22Rv1 (cell line): ENCODE measurements at regions not wholly inside any gene's neighbourhood (a gene's known extent, or its start where the extent isn't known, plus 50 kb on each side); places are given as distances from the start of the nearest gene placed in this dataset.

ENCODE experiments used
- ZFX ChIP-seq: fragments of 450-650 bp; IDR thresholded peaks from 2 replicates; pipeline ENCODE4 v1.6.1; 2017; ENCODE audit warnings: antibody characterized with exemption, borderline replicate concordance
- TF ChIP-seq, protein P1 (sequence below): fragments of 450-650 bp; IDR thresholded peaks from 2 replicates; pipeline ENCODE4 v1.5.1; 2017; ENCODE audit warnings: mild to moderate bottlenecking

GRCh38 chr7:115662676-115663075 is 367.9 kb downstream of the TFEC start:
- TF ChIP-seq, protein P1, sequence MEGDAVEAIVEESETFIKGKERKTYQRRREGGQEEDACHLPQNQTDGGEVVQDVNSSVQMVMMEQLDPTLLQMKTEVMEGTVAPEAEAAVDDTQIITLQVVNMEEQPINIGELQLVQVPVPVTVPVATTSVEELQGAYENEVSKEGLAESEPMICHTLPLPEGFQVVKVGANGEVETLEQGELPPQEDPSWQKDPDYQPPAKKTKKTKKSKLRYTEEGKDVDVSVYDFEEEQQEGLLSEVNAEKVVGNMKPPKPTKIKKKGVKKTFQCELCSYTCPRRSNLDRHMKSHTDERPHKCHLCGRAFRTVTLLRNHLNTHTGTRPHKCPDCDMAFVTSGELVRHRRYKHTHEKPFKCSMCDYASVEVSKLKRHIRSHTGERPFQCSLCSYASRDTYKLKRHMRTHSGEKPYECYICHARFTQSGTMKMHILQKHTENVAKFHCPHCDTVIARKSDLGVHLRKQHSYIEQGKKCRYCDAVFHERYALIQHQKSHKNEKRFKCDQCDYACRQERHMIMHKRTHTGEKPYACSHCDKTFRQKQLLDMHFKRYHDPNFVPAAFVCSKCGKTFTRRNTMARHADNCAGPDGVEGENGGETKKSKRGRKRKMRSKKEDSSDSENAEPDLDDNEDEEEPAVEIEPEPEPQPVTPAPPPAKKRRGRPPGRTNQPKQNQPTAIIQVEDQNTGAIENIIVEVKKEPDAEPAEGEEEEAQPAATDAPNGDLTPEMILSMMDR, result no peak
- TF ChIP-seq ZFX, result no peak
